ENCODE measurements at regions not wholly inside any gene's neighbourhood (a gene's known extent, or its start where the extent isn't known, plus 50 kb on each side); places are given as distances from the start of the nearest gene placed in this dataset.

DNA sequence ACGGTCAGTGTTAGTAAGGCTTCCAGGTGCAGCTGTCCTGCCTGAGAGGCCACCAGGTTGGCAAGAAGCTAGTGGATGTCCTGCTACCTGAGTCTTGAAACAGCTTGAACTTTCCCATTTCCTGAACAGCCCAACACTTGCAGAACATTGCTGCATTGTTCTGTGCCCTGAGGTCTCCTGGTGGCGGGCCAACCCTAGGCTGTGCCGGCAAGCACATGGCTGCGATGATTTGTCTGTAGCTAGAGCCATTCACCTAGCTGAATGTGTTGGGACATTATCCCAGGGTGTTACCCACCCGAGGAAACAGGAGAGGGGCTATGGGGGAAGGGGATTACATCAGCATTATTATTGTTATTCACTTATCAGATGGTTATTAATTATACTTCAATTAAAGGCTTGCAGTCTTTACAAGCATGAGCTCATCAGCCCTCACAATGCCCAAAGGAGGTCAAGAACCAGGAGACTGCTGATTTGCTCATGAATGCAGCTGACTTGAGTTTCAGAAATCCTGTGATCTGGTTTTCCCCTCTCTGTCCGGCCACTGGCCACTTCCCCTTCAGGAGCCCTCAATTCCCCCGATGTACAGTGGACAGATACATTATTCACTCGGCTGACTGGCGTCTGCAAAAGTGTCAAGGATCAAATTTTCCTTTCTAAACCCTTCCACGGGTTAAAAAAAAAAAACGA lies 187.6 kb upstream of the TSC22D1 start:
- intact Hi-C loops (cut with DNase I), result no loop called here
- TF ChIP-seq CTCF (IDR thresholded peaks at IDR 0.05), result no peak
- ATAC-seq (no peak), DNase-seq (no peak)
- no peaks in the 10 kb centered on the region for H3K9me3 ChIP-seq
- no peak overlapping the region for H3K4me3 ChIP-seq
- peaks cover 7% of the 10 kb centered on the region for H3K4me1 ChIP-seq
- H3K27me3 ChIP-seq (ENCODE audit: low read depth), result no peaks in the 10 kb centered on the region
- no peak overlapping the region for H3K27ac ChIP-seq
- H3K36me3 ChIP-seq, result no peaks in the 10 kb centered on the region

- H3K36me3 ChIP-seq, result no peaks in the 10 kb centered on the region
- ATAC-seq, result no peak
- no peaks in the 10 kb centered on the region for H3K9me3 ChIP-seq
- no peaks in the 10 kb centered on the region for H3K27me3 ChIP-seq (ENCODE audit: low read depth)
- TF ChIP-seq CTCF (IDR thresholded peaks at IDR 0.05), result no peak
- no peak for DNase-seq
- no peak overlapping the region for H3K27ac ChIP-seq
- H3K4me1 ChIP-seq, result peaks cover 6% of the 10 kb centered on the region
- intact Hi-C loops (cut with DNase I), result no loop called here
- no peak overlapping the region for H3K4me3 ChIP-seq
These were observed 186.8 kb upstream of the TSC22D1 start for GRCh38 chr13:44762911-44763310.

DNA sequence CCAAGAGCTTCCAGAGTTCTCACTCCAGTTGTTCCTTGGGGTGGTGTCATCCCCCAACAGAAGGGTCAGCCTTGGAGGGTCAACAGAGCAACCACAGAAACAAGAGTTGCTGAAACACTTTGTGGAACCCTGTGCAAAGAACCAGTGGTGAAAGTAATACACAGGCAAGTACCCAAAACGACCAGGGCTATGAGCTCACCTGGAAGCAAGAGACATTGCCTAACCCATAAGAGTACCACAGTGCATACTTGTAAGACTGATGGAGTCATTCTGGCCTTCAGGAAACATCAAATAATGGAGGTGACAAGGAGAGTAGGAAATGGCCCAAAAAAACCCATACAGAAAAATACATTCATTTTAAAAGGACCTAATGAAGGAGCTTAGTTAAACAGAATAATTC lies 184.3 kb upstream of the TSC22D1 start:
- ATAC-seq, result peak; percentile 47 to 65

GRCh38 chr13:44759384-44760360 lies 183.5 kb upstream of the TSC22D1 start:
- Histone ChIP-seq H3K9me3 (no peaks in the 10 kb centered on the region), H3K27me3 (ENCODE audit: low read depth) (no peaks in the 10 kb centered on the region), H3K36me3 (no peaks in the 10 kb centered on the region), H3K4me1 (peaks cover 6% of the 10 kb centered on the region), H3K4me3 (no peak overlapping the region), H3K27ac (peak overlapping the region; percentile 53)
- TF ChIP-seq CTCF (IDR thresholded peaks at IDR 0.05), result no peak
- peak; percentile 51 for DNase-seq
- ATAC-seq, result peak; percentile 83 to 92
- intact Hi-C loops (cut with DNase I), result no loop called here

More for the DNA sequence above, 184.3 kb upstream of the TSC22D1 start:
- no peak for TF ChIP-seq CTCF (IDR thresholded peaks at IDR 0.05)
- no peak for DNase-seq
- Histone ChIP-seq H3K27me3 (ENCODE audit: low read depth) (no peaks in the 10 kb centered on the region), H3K27ac (peak overlapping the region; percentile 53), H3K9me3 (no peaks in the 10 kb centered on the region), H3K4me3 (no peak overlapping the region), H3K4me1 (peaks cover 6% of the 10 kb centered on the region), H3K36me3 (no peaks in the 10 kb centered on the region)
- intact Hi-C loops (cut with DNase I), result no loop called here

GRCh38 chr13:44758630-44759383 lies 182.7 kb upstream of the TSC22D1 start:
- Histone ChIP-seq H3K4me1 (peaks cover 6% of the 10 kb centered on the region), H3K27ac (no peak overlapping the region), H3K36me3 (no peaks in the 10 kb centered on the region), H3K27me3 (ENCODE audit: low read depth) (no peaks in the 10 kb centered on the region), H3K4me3 (no peak overlapping the region), H3K9me3 (no peaks in the 10 kb centered on the region)
- no peak for DNase-seq
- no peak for TF ChIP-seq CTCF (IDR thresholded peaks at IDR 0.05)
- intact Hi-C loops (cut with DNase I), result no loop called here
- ATAC-seq, result peak in 1 of 2 donors; percentile 41
